Activated CD4-positive, alpha-beta T cell treated with anti-CD3 and anti-CD28 coated beads, Interleukin-2, amount 10 ng/mL, durations not matched to agents 24 days and 14 days (primary cell): ENCODE measurements at regions not wholly inside any gene's neighbourhood (a gene's known extent, or its start where the extent isn't known, plus 50 kb on each side); places are given as distances from the start of the nearest gene placed in this dataset.
A peak's percentile ranks its signal among the peaks of the same experiment; 100 is the strongest.

ENCODE experiments used
- DNase-seq: peaks from one replicate; pipeline ENCODE4 v3.0.0; 2022
- H3K27ac Mint-ChIP-seq: one replicate; pipeline ENCODE4 v1.8.0; 2022; ENCODE audit warnings: mild to moderate bottlenecking, mixed read lengths
- H3K27me3 Mint-ChIP-seq: one replicate; pipeline ENCODE4 v1.8.0; 2022; ENCODE audit warnings: mixed read lengths
- H3K36me3 Mint-ChIP-seq: one replicate; pipeline ENCODE4 v1.8.0; 2022; ENCODE audit warnings: low read depth, mild to moderate bottlenecking, mixed read lengths
- H3K4me1 Mint-ChIP-seq: one replicate; pipeline ENCODE4 v1.8.0; 2021; ENCODE audit warnings: mixed read lengths
- H3K4me3 Mint-ChIP-seq: one replicate; pipeline ENCODE4 v1.8.0; 2022; ENCODE audit warnings: mild to moderate bottlenecking, moderate library complexity, mixed read lengths
- H3K9me3 Mint-ChIP-seq: one replicate; pipeline ENCODE4 v1.8.0; 2021; ENCODE audit warnings: mixed read lengths
- intact Hi-C: fragments of 100-400 bp; cut with micrococcal nuclease; formaldehyde crosslinking; loops from one replicate; pipeline ENCODE4 v1.15.1; 2023

DNA sequence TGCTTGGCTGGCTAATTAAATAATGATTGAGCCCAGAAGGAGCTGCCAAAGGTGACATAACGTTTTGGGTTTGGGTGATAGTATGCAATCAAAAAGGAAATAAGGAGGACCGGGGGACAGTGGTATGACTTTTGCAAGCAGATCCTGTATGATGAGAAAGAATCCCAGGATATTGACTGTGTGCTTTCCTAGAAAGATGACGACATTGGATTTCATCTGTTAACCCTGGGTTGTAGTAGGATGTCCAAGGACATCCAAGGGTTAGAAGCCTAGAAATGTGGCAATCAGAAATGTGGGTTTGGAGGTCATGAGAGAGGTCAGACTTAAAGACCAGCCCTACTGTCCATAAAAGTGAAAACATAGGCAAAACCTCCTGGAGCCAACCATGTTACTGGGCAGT lies 50.3 kb upstream of the HMHB1 start:
- intact Hi-C loops: no loop called here
- H3K36me3 Mint-ChIP-seq: no peaks in the 10 kb centered on the region
- H3K27ac Mint-ChIP-seq: no peak overlapping the region
- H3K4me1 Mint-ChIP-seq: peaks cover 2% of the 10 kb centered on the region
- H3K9me3 Mint-ChIP-seq: peaks cover 6% of the 10 kb centered on the region
- no peak overlapping the region for H3K4me3 Mint-ChIP-seq
- H3K27me3 Mint-ChIP-seq: peaks cover 10% of the 10 kb centered on the region
- no peak for DNase-seq

DNA sequence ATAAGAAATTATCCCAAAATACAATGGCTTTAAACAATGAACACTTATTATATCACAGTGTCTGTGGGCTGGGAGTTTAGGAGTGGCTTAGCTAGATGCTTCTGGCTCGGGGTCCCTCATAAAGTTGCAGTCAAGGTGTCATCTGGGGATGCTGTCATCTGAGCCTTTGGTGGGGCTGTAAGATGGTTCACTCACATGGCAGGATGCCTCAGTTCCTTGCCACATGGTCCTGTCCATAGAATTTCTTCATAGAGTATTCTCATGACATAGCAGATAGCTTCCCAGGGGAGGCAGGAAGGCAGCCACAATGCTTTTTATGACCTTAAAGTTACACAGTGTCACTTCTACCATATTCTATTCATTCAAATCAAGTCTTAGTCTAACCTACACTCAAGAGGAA lies 51.2 kb upstream of the HMHB1 start:
- peaks cover 2% of the 10 kb centered on the region for H3K4me1 Mint-ChIP-seq
- H3K27me3 Mint-ChIP-seq: peaks cover 8% of the 10 kb centered on the region
- H3K27ac Mint-ChIP-seq: no peak overlapping the region
- DNase-seq: no peak
- no peaks in the 10 kb centered on the region for H3K36me3 Mint-ChIP-seq
- intact Hi-C loops: no loop called here
- no peak overlapping the region for H3K4me3 Mint-ChIP-seq
- H3K9me3 Mint-ChIP-seq: peaks cover 6% of the 10 kb centered on the region

DNA sequence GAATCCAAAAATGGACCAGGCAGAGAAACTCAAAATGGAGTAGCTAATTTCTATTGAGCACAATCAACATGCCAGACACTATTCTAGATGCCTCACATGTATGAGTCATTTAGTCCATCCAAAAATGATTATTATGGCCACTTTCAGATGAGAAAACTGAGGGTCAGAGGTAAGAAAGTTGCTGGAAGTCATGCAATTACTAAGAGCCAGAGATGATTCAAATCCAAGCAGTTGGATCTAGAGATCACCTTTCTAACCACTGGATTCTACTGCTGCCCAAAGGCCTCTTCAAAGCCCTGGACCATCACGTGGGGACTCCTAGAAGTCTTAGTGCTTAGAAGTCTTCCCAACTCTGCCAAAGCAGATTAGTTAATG lies 51.8 kb upstream of the HMHB1 start:
- Mint-ChIP-seq H3K4me3 (no peak overlapping the region), H3K4me1 (peaks cover 2% of the 10 kb centered on the region), H3K27me3 (peaks cover 6% of the 10 kb centered on the region), H3K9me3 (peaks cover 6% of the 10 kb centered on the region), H3K36me3 (no peaks in the 10 kb centered on the region), H3K27ac (no peak overlapping the region)
- no peak for DNase-seq
- intact Hi-C loops: no loop called here

DNA sequence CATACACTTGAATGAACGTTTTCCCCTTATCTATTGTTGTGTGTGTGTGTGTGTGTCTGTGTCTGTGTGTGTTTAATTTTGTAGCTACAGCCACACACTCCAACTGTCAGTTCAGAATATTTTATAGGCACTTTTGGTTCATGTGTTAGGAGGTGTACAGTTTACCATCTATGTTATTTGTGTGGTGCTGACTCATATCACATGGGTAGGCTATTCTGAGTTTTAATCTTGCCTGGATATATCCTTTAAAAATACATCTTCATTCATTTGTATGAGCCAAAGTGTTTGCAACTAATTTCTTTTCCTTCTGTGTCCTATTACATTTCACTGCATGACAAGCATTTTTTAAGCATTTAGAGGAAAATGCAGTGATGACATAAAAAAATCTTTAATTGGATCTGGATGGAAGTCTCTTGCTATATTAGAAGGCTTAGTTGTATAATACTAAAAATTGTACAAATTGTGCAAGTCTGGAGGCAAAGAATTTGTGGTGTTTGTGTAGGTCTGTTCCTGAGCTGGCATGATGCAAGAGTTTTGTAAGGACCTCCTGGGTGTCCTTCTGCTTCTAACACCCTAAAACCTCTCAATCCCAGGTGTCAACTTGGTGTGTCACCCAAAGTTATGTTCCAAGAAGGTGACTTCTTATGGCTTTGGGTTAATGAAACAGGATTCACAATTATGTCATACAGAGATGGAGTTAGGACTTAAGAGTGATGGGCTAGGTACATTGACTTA lies 52.4 kb upstream of the HMHB1 start:
- DNase-seq: no peak
- intact Hi-C loops: no loop called here
- peaks cover 2% of the 10 kb centered on the region for H3K4me1 Mint-ChIP-seq
- H3K9me3 Mint-ChIP-seq: peaks cover 6% of the 10 kb centered on the region
- H3K4me3 Mint-ChIP-seq: no peak overlapping the region
- no peak overlapping the region for H3K27ac Mint-ChIP-seq
- peaks cover 3% of the 10 kb centered on the region for H3K27me3 Mint-ChIP-seq
- H3K36me3 Mint-ChIP-seq: no peaks in the 10 kb centered on the region

DNA sequence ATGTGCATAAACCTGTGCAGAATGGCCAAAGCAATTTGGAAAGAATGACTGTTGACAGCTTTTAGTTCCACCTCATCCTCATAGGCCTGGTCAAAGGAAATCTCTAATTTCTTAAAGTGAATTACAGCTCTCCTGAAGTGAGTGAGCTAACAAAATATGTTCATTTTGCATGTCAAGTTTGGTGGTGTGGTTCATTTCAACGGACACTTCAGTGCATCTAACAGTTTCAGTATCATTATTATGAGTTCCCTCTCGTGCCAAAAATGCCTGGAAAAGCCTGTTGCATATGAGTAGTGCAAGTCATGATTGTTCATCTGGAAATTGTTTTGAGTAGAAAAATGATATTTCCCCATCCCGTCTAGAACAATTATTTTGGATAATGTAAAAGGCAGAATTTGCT lies 53.2 kb upstream of the HMHB1 start:
- Mint-ChIP-seq H3K36me3 (no peaks in the 10 kb centered on the region), H3K27ac (peak overlapping the region; percentile 12), H3K27me3 (peaks cover 3% of the 10 kb centered on the region), H3K4me1 (peaks cover 2% of the 10 kb centered on the region), H3K9me3 (peaks cover 6% of the 10 kb centered on the region), H3K4me3 (no peak overlapping the region)
- intact Hi-C loops: no loop called here
- DNase-seq: no peak

DNA sequence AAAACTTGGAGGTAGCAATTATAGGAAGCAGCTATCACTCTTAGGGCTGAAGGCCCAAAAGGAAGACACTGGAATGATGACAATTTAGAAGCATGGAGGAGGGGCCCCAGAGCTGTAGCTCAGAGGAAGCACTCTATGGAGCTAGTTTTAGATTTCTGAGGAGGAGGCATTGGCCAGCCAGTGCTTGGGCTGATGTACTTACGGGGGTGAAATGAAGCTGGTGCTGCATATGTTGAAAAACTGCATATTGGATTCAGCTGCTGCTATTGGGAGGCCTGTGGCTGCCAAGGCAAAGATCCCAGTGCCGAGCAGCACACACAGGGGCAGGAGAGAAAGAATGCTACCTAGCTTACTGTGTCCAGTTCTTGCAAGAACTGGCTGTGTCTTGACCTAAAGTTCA lies 53.9 kb upstream of the HMHB1 start:
- peaks cover 2% of the 10 kb centered on the region for H3K4me1 Mint-ChIP-seq
- no peak overlapping the region for H3K4me3 Mint-ChIP-seq
- H3K9me3 Mint-ChIP-seq: peaks cover 6% of the 10 kb centered on the region
- H3K27me3 Mint-ChIP-seq: peaks cover 3% of the 10 kb centered on the region
- H3K36me3 Mint-ChIP-seq: no peaks in the 10 kb centered on the region
- H3K27ac Mint-ChIP-seq: no peak overlapping the region
- intact Hi-C loops: no loop called here
- no peak for DNase-seq

DNA sequence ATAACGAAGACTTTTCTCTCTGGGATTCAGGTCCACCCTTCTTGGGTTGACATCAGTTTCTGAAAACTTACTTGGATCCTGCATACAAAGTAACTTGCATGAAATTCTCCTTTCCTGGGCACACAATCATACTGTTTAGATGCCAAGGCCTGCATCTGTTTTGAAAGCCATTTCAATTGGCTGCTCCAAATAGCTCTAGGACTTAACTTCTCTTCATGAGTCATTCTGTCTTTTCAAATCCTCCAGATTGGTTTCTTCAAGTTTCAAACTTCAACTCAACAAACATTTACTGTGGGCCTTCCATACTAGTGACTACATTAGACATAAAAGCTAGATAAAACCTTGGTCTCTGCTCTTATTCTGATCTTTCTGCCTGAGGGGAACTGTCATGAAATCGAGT lies 54.8 kb upstream of the HMHB1 start:
- Mint-ChIP-seq H3K36me3 (no peaks in the 10 kb centered on the region), H3K27me3 (peaks cover 3% of the 10 kb centered on the region), H3K4me3 (no peak overlapping the region), H3K9me3 (peaks cover 6% of the 10 kb centered on the region), H3K27ac (no peak overlapping the region), H3K4me1 (peaks cover 2% of the 10 kb centered on the region)
- intact Hi-C loops: no loop called here
- no peak for DNase-seq

DNA sequence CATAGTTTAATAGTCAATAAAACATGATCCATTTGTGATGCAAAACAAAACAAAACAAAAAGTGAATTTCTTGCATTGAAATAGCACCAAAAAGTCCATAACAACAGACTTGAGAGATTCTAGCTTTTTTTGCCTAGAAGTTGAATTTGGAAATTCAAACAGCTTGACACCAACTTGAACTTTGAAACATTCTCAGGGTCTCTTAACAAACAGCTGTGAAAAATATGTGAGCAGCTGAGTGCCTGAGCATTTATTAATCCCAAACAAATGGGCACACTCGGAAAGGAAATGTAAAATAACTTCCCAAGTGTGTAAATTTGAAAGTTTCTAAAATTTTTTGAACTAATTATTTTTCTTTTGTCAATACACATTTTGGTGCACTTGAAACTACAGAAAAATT lies 56.0 kb upstream of the HMHB1 start:
- intact Hi-C loops: no loop called here
- no peak for DNase-seq
- no peaks in the 10 kb centered on the region for H3K27me3 Mint-ChIP-seq

DNA sequence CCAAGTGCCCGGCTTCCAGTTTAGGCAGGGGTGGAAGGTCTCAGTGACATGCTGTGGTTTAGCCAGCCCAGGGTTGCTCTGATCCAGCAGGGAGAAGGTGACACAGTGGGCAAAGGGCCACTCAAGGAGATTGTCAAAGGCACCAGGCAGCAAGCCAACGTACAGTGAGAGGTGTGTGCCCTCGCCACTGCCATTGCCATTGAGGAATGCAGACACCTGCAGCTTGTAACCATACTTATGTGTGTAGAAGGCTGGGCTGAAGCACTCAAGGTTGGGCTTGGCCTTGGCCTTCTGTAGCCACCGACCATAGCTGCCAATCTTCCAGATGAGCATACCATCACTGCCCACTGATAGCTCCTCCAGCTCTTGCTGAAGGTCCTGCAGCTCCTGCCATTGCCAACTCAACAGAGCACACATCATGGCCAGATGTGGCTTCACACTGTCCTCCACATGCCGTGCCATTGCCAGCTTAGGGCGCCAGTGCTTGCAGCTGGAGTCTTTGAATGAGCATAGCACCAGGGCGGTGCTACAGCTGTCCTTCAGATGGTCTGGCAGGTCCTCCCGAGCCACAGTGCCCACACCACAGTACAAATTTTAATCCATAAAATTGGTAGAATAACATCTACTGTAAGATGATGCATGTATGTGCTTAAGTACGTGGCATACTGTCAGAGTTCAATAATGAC lies 59.7 kb upstream of the HMHB1 start:
- H3K36me3 Mint-ChIP-seq: no peaks in the 10 kb centered on the region
- no peaks in the 10 kb centered on the region for H3K9me3 Mint-ChIP-seq
- no peak overlapping the region for H3K27ac Mint-ChIP-seq
- H3K27me3 Mint-ChIP-seq: peaks cover 4% of the 10 kb centered on the region
- H3K4me3 Mint-ChIP-seq: no peak overlapping the region
- intact Hi-C loops: no loop called here
- DNase-seq: no peak
- H3K4me1 Mint-ChIP-seq: no peaks in the 10 kb centered on the region

More for the DNA sequence above, 56.0 kb upstream of the HMHB1 start:
- peaks cover 2% of the 10 kb centered on the region for H3K4me1 Mint-ChIP-seq
- H3K36me3 Mint-ChIP-seq: no peaks in the 10 kb centered on the region
- H3K27ac Mint-ChIP-seq: no peak overlapping the region
- no peak overlapping the region for H3K4me3 Mint-ChIP-seq
- H3K9me3 Mint-ChIP-seq: no peaks in the 10 kb centered on the region

DNA sequence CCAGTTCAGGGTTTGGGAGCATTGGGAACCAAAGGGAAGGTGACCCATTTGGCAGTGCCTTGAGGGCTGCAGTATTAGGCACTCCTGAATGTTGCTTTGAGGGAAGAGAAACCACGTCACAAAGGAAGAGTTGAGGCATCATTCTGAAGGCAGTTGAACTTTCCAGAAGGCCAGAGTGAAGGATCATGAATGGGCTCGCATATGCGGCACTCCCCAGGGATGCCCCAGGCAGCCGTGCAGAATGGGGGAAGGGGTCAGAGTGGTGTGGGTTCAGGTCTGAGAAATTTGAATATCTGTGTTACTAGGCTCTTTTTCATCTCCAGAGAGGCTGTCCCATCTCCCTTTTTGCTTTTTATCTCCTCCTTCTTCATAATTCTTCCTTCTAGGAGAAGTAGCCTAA lies 60.6 kb upstream of the HMHB1 start:
- no peaks in the 10 kb centered on the region for H3K9me3 Mint-ChIP-seq
- H3K27ac Mint-ChIP-seq: no peak overlapping the region
- peaks cover 4% of the 10 kb centered on the region for H3K27me3 Mint-ChIP-seq
- no peak for DNase-seq
- H3K4me3 Mint-ChIP-seq: no peak overlapping the region
- no peaks in the 10 kb centered on the region for H3K4me1 Mint-ChIP-seq
- no peaks in the 10 kb centered on the region for H3K36me3 Mint-ChIP-seq
- intact Hi-C loops: no loop called here

DNA sequence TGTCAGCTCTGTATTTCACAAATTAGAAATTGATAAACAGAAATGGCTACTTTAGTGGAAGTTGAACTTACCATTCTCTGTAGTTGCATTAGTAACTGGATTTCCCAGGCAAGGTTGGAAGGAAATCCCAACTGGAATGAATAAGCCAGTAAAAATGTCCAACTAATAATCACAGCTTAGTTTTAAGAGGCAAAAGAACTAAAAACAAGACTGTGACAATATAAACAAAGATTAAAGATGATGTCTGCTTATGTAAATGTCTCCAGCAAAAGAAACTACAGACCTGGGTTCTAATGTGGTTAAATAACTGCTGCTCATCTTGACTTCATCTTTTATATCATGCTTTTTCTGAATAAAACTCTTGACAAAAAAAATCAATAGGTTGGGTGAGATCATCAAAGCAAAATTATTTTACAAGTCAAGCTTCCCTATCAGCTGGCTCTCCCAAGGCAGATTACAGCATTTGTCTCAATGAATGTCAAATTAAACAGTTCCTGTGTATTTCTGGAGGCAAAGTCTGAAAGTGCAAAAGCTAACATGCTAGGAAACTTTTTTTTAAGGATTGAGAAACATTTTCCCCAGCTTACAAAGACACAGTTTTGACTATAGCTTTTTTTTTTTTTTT lies 62.3 kb upstream of the HMHB1 start:
- Mint-ChIP-seq H3K27ac (no peak overlapping the region), H3K27me3 (peaks cover 4% of the 10 kb centered on the region), H3K9me3 (no peaks in the 10 kb centered on the region), H3K4me1 (no peaks in the 10 kb centered on the region), H3K36me3 (no peaks in the 10 kb centered on the region), H3K4me3 (no peak overlapping the region)
- DNase-seq: no peak
- intact Hi-C loops: no loop called here

DNA sequence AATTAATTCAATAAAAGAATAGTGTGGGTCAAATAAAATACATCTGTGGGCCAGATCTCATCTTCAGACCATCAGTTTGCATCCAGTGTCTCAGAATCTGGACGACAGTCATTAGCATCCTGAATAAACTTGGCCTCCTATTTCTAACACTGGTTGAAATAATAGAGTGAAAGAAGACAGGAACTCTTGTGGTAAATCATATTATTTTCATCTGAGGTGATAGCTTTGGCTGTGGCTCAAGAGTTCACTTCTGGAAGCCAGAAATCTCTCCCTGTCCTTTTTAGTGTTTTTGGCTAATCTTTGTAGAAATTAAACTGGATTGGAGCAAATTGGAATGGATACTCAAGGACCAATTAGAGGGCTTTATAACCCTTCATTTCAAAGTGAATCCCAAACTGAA lies 63.4 kb upstream of the HMHB1 start:
- Mint-ChIP-seq H3K4me1 (no peaks in the 10 kb centered on the region), H3K9me3 (no peaks in the 10 kb centered on the region), H3K27me3 (peaks cover 6% of the 10 kb centered on the region), H3K36me3 (no peaks in the 10 kb centered on the region), H3K27ac (no peak overlapping the region), H3K4me3 (no peak overlapping the region)
- intact Hi-C loops: no loop called here
- no peak for DNase-seq

DNA sequence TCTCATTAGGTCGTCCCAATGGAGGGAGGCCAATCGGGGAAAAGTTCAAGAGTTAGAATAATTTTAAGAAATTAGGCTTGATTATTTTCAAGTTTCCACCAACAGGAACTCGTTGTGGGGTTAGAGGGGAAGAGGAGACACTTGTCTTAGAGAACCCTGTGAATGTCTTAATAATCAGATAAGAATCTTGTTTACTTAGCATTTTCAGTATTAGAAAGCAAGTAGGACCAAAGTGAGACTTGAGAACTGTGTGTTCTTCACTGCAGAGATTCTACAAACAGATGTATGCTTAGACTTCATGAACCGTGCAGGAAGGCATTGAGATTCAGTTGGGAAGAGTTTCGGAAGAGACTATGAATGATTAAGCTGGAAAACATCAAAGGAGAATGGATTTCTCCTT lies 69.0 kb upstream of the HMHB1 start:
- no peak for DNase-seq
- H3K27me3 Mint-ChIP-seq: peaks cover 2% of the 10 kb centered on the region
- intact Hi-C loops: no loop called here

DNA sequence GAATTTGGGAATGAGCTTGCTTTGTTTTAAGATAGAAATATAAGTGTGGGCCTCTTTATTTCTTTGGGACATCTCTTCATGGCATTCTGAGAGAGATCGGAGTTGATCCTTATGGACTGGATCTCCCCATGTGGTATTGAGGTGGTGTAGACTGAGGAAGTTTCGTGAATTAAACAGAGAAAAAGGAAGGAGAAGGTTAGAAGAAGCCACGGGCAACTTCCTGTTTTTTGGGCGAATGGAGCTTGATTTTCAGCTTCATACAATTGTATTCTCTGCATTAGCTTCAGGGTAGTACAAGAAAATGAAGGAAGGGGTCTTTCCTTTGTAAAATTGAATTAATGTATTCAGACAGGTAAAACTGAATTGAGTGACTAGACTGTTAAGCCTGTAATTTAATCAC lies 70.5 kb upstream of the HMHB1 start:
- DNase-seq: no peak
- Mint-ChIP-seq H3K4me3 (no peak overlapping the region), H3K9me3 (peaks cover 4% of the 10 kb centered on the region), H3K4me1 (peaks cover 5% of the 10 kb centered on the region), H3K36me3 (no peaks in the 10 kb centered on the region), H3K27me3 (peaks cover 5% of the 10 kb centered on the region), H3K27ac (no peak overlapping the region)
- intact Hi-C loops: no loop called here

More for the DNA sequence above, 69.0 kb upstream of the HMHB1 start:
- no peak overlapping the region for H3K4me3 Mint-ChIP-seq
- peaks cover 5% of the 10 kb centered on the region for H3K4me1 Mint-ChIP-seq
- no peaks in the 10 kb centered on the region for H3K36me3 Mint-ChIP-seq
- H3K27ac Mint-ChIP-seq: no peak overlapping the region
- no peaks in the 10 kb centered on the region for H3K9me3 Mint-ChIP-seq
